GM10266 (cell line): ENCODE measurements at regions not wholly inside any gene's neighbourhood (a gene's known extent, or its start where the extent isn't known, plus 50 kb on each side); places are given as distances from the start of the nearest gene placed in this dataset.

Experiments used
- DNase-seq: peaks from one replicate; pipeline ENCODE4 v3.0.0; 2012; ENCODE audit errors: extremely low spot score
- CTCF ChIP-seq: IDR thresholded peaks from 2 replicates; pipeline ENCODE4 v1.5.1; 2012; ENCODE audit warnings: mild to moderate bottlenecking, low read depth; ENCODE audit not compliant: control insufficient read depth, insufficient read depth; ENCODE audit errors: missing control alignments

- TF ChIP-seq CTCF, result no peak
- DNase-seq, result no peak
These were observed 88.8 kb upstream of the PCDH18 start for GRCh38 chr4:137621056-137621455.

GRCh38 chr4:137614491-137614890 lies 82.2 kb upstream of the PCDH18 start:
- no peak for DNase-seq
- TF ChIP-seq CTCF, result no peak

GRCh38 chr4:137611998-137612700 lies 79.9 kb upstream of the PCDH18 start:
- DNase-seq, result no peak
- TF ChIP-seq CTCF, result no peak

GRCh38 chr4:137610960-137611359 lies 78.7 kb upstream of the PCDH18 start:
- no peak for DNase-seq
- no peak for TF ChIP-seq CTCF

- TF ChIP-seq CTCF, result no peak
- DNase-seq, result no peak
These were observed 77.6 kb upstream of the PCDH18 start for GRCh38 chr4:137609718-137610430.

- no peak for DNase-seq
- no peak for TF ChIP-seq CTCF
These were observed 75.8 kb upstream of the PCDH18 start for GRCh38 chr4:137608085-137608484.

- no peak for TF ChIP-seq CTCF
- DNase-seq, result no peak
These were observed 70.1 kb upstream of the PCDH18 start for GRCh38 chr4:137602436-137602835.
